Neuronal stem cell (in vitro differentiated cells): ENCODE measurements at regions not wholly inside any gene's neighbourhood (a gene's known extent, or its start where the extent isn't known, plus 50 kb on each side); places are given as distances from the start of the nearest gene placed in this dataset.

Experiments
- DNase-seq: peaks from one replicate; pipeline ENCODE4 v3.0.0-alpha.2; 2013; ENCODE audit warnings: low spot score
- H2AFZ ChIP-seq: one replicate; pipeline ENCODE4 v1.6.1; 2013; ENCODE audit warnings: mild to moderate bottlenecking, low read length, inconsistent platforms
- H2AK5ac ChIP-seq: 2 replicates; pipeline ENCODE4 v1.6.1; 2013; ENCODE audit warnings: low read depth, mild to moderate bottlenecking, inconsistent platforms, low read length, moderate library complexity, mixed read lengths
- H2BK120ac ChIP-seq: 2 replicates; pipeline ENCODE4 v1.6.1; 2013; ENCODE audit warnings: low read depth, mild to moderate bottlenecking, inconsistent platforms, low read length, moderate library complexity, mixed read lengths
- H2BK12ac ChIP-seq: one replicate; pipeline ENCODE4 v1.6.1; 2013; ENCODE audit warnings: low read length, inconsistent platforms
- H2BK15ac ChIP-seq: 2 replicates; pipeline ENCODE4 v1.6.1; 2013; ENCODE audit warnings: mild to moderate bottlenecking, low read length, inconsistent platforms, mixed read lengths
- H2BK5ac ChIP-seq: one replicate; pipeline ENCODE4 v1.6.1; 2013; ENCODE audit warnings: inconsistent platforms, mild to moderate bottlenecking, low read length, moderate library complexity
- H3K14ac ChIP-seq: one replicate; pipeline ENCODE4 v1.6.1; 2013; ENCODE audit warnings: low read length, inconsistent platforms
- H3K18ac ChIP-seq: 2 replicates; pipeline ENCODE4 v1.6.1; 2013; ENCODE audit warnings: low read length, inconsistent platforms
- H3K23ac ChIP-seq: 2 replicates; pipeline ENCODE4 v1.6.1; 2013; ENCODE audit warnings: low read depth, mild to moderate bottlenecking, mixed read lengths, low read length, inconsistent platforms; ENCODE audit not compliant: poor library complexity
- H3K27ac ChIP-seq: replicated peaks from 3 replicates; pipeline ENCODE4 v1.5.1; 2013; ENCODE audit warnings: low read length, inconsistent platforms
- H3K27me3 ChIP-seq, 3 experiments: 2 replicates each; pipeline ENCODE4 v1.6.1; 2013; ENCODE audit warnings: low read length in 3 of 3, mild to moderate bottlenecking in 2 of 3, inconsistent platforms in 1 of 3, low read depth in 1 of 3, mixed read lengths in 1 of 3, moderate library complexity in 1 of 3; ENCODE audit not compliant: control insufficient read depth in 3 of 3, insufficient read depth in 3 of 3
- H3K36me3 ChIP-seq, 2 donors: replicated peaks in 1 of 2; 2 replicates each; pipeline ENCODE4 v1.6.1; 2013; ENCODE audit warnings: low read length in 2 of 2; ENCODE audit not compliant: control insufficient read depth in 2 of 2, insufficient read depth in 2 of 2
- H3K4ac ChIP-seq: 2 replicates; pipeline ENCODE4 v1.6.1; 2013; ENCODE audit warnings: inconsistent platforms, mild to moderate bottlenecking, low read length, moderate library complexity
- H3K4me1 ChIP-seq, 2 donors: 1 replicate in 1 of 2; 2 replicates in 1 of 2; pipeline ENCODE4 v1.6.1; 2013; ENCODE audit warnings: low read length in 2 of 2, low read depth in 1 of 2; ENCODE audit not compliant: control insufficient read depth in 2 of 2, insufficient read depth in 1 of 2
- H3K4me2 ChIP-seq: one replicate; pipeline ENCODE4 v1.6.1; 2013; ENCODE audit warnings: mild to moderate bottlenecking, low read length, inconsistent platforms; ENCODE audit not compliant: insufficient read depth, poor library complexity, severe bottlenecking
- H3K4me3 ChIP-seq, 2 donors: 2 replicates each; pipeline ENCODE4 v1.5.1; 2013; ENCODE audit warnings: low read length in 2 of 2, mild to moderate bottlenecking in 2 of 2, inconsistent platforms in 1 of 2, moderate library complexity in 1 of 2
- H3K79me1 ChIP-seq: one replicate; pipeline ENCODE4 v1.6.1; 2013; ENCODE audit warnings: low read depth, mild to moderate bottlenecking, inconsistent platforms, low read length, moderate library complexity
- H3K9ac ChIP-seq: one replicate; pipeline ENCODE4 v1.6.1; 2013; ENCODE audit warnings: mild to moderate bottlenecking, low read depth, low read length, inconsistent platforms; ENCODE audit not compliant: poor library complexity
- H3K9me3 ChIP-seq, 2 donors: replicated peaks in 1 of 2; 2 replicates each; pipeline versions ENCODE3 to v1.6.1; 2013; ENCODE audit warnings: low read length in 2 of 2, mild to moderate bottlenecking in 2 of 2, inconsistent platforms in 1 of 2, low read depth in 1 of 2, mixed read lengths in 1 of 2, moderate library complexity in 1 of 2; ENCODE audit not compliant: control insufficient read depth in 2 of 2, insufficient read depth in 1 of 2
- H4K8ac ChIP-seq: one replicate; pipeline ENCODE4 v1.6.1; 2013; ENCODE audit warnings: low read depth, mild to moderate bottlenecking, inconsistent platforms, low read length, moderate library complexity
- H4K91ac ChIP-seq: one replicate; pipeline ENCODE4 v1.6.1; 2013; ENCODE audit warnings: low read length, low read depth, mild to moderate bottlenecking, inconsistent platforms; ENCODE audit not compliant: poor library complexity
- WGBS, 2 donors: extraction: QIAGEN DNeasy Blood & Tissue Kit; methylation state at CpG; one replicate each; pipeline ENCODE4 v1.1.7; 2013; ENCODE audit warnings: missing lambda C conversion rate in 2 of 2, mixed read lengths in 1 of 2; ENCODE audit not compliant: insufficient read length in 2 of 2, insufficient replicate concordance in 1 of 2; ENCODE audit errors: extremely low coverage in 2 of 2; 5-methylcytosine and 5-hydroxymethylcytosine counted together

GRCh38 chr9:16309469-16310271 lies 560.8 kb downstream of the BNC2 start:
- H2BK12ac ChIP-seq, result no peak overlapping the region
- no peak overlapping the region for H3K9ac ChIP-seq
- H3K4ac ChIP-seq, result no peak overlapping the region
- no peak overlapping the region for H3K14ac ChIP-seq
- H2BK15ac ChIP-seq, result no peak overlapping the region
- no peak overlapping the region for H3K23ac ChIP-seq
- peak overlapping the region; percentile 35 for H3K27ac ChIP-seq
- H3K9me3 ChIP-seq, result no peaks in the 10 kb centered on the region
- H3K18ac ChIP-seq, result no peak overlapping the region
- peak overlapping the region; percentile 29 for H3K4me2 ChIP-seq
- no CpG with 5 or more reads among the region's 24 CpGs for WGBS, 2 donors
- peak; percentile 56 for DNase-seq
- H3K4me1 ChIP-seq, result peaks cover 12 to 27% of the 10 kb centered on the region in 2 donors
- no peak overlapping the region for H4K8ac ChIP-seq
- no peak overlapping the region for H2BK120ac ChIP-seq
- H2BK5ac ChIP-seq, result no peak overlapping the region
- H3K79me1 ChIP-seq, result no peaks in the 10 kb centered on the region
- no peak overlapping the region for H3K4me3 ChIP-seq
- peak overlapping the region; percentile 68 for H2AFZ ChIP-seq
- H2AK5ac ChIP-seq, result no peak overlapping the region
- H4K91ac ChIP-seq, result no peak overlapping the region
- H3K36me3 ChIP-seq, result no peaks in the 10 kb centered on the region
- H3K27me3 ChIP-seq, result no peaks in the 10 kb centered on the region

- no CpG with 5 or more reads among the region's 26 CpGs for WGBS, 2 donors
- no peak overlapping the region for H2AK5ac ChIP-seq
- no peak overlapping the region for H3K9ac ChIP-seq
- H3K4me2 ChIP-seq, result no peak overlapping the region
- H3K18ac ChIP-seq, result peak overlapping the region; percentile 44
- H3K79me1 ChIP-seq, result no peaks in the 10 kb centered on the region
- no peak overlapping the region for H3K4ac ChIP-seq
- no peak overlapping the region for H2BK15ac ChIP-seq
- H3K14ac ChIP-seq, result no peak overlapping the region
- H4K91ac ChIP-seq, result no peak overlapping the region
- H3K27ac ChIP-seq, result no peak overlapping the region
- H2BK120ac ChIP-seq, result no peak overlapping the region
- no peaks in the 10 kb centered on the region for H3K36me3 ChIP-seq
- peaks cover 12 to 26% of the 10 kb centered on the region in 2 donors for H3K4me1 ChIP-seq
- peak overlapping the region; percentile 48 for H2BK12ac ChIP-seq
- H3K23ac ChIP-seq, result no peak overlapping the region
- DNase-seq, result no peak
- no peak overlapping the region for H2BK5ac ChIP-seq
- no peak overlapping the region for H4K8ac ChIP-seq
- H2AFZ ChIP-seq, result peak overlapping the region; percentile 68
- H3K27me3 ChIP-seq, result no peaks in the 10 kb centered on the region
- no peaks in the 10 kb centered on the region for H3K9me3 ChIP-seq
- no peak overlapping the region for H3K4me3 ChIP-seq
These were observed 560.0 kb downstream of the BNC2 start for GRCh38 chr9:16310278-16311110.

GRCh38 chr9:16312116-16312515 lies 558.4 kb downstream of the BNC2 start:
- H2BK120ac ChIP-seq, result no peak overlapping the region
- H2BK15ac ChIP-seq, result no peak overlapping the region
- no peaks in the 10 kb centered on the region for H3K36me3 ChIP-seq
- no peak overlapping the region for H2BK12ac ChIP-seq
- no peak overlapping the region for H3K14ac ChIP-seq
- no CpG with 5 or more reads among the region's 6 CpGs for WGBS, 2 donors
- H3K4me1 ChIP-seq, result peaks cover 12 to 25% of the 10 kb centered on the region in 2 donors
- no peak overlapping the region for H3K4ac ChIP-seq
- H3K4me3 ChIP-seq, result no peak overlapping the region
- no peak overlapping the region for H3K23ac ChIP-seq
- no peak overlapping the region for H2BK5ac ChIP-seq
- H2AK5ac ChIP-seq, result no peak overlapping the region
- peaks cover 0 to 3% (median 0%) of the 10 kb centered on the region in 3 experiments for H3K27me3 ChIP-seq
- no peak overlapping the region for H3K18ac ChIP-seq
- DNase-seq, result no peak
- H4K8ac ChIP-seq, result no peak overlapping the region
- H3K79me1 ChIP-seq, result no peaks in the 10 kb centered on the region
- no peak overlapping the region for H2AFZ ChIP-seq
- H4K91ac ChIP-seq, result no peak overlapping the region
- no peak overlapping the region for H3K27ac ChIP-seq
- H3K9ac ChIP-seq, result no peak overlapping the region
- no peak overlapping the region for H3K4me2 ChIP-seq
- no peaks in the 10 kb centered on the region for H3K9me3 ChIP-seq

- H3K18ac ChIP-seq, result no peak overlapping the region
- H3K79me1 ChIP-seq, result no peaks in the 10 kb centered on the region
- H3K9me3 ChIP-seq, result no peaks in the 10 kb centered on the region
- H2BK120ac ChIP-seq, result no peak overlapping the region
- H2AK5ac ChIP-seq, result peak overlapping the region; percentile 10
- no peak overlapping the region for H3K27ac ChIP-seq
- H2BK5ac ChIP-seq, result no peak overlapping the region
- no peak overlapping the region for H3K9ac ChIP-seq
- H3K4me3 ChIP-seq, result no peak overlapping the region
- DNase-seq, result no peak
- no peak overlapping the region for H4K8ac ChIP-seq
- H3K4me2 ChIP-seq, result no peak overlapping the region
- H3K4ac ChIP-seq, result no peak overlapping the region
- no CpG with 5 or more reads among the region's 10 CpGs for WGBS, 2 donors
- no peak overlapping the region for H2BK15ac ChIP-seq
- H4K91ac ChIP-seq, result no peak overlapping the region
- no peak overlapping the region for H3K23ac ChIP-seq
- H3K14ac ChIP-seq, result no peak overlapping the region
- H3K27me3 ChIP-seq, result peaks cover 0 to 4% (median 0%) of the 10 kb centered on the region in 3 experiments
- H2AFZ ChIP-seq, result no peak overlapping the region
- peaks cover 12 to 25% of the 10 kb centered on the region in 2 donors for H3K4me1 ChIP-seq
- no peak overlapping the region for H2BK12ac ChIP-seq
- no peaks in the 10 kb centered on the region for H3K36me3 ChIP-seq
These were observed 557.4 kb downstream of the BNC2 start for GRCh38 chr9:16312962-16313546.
